ENCODE measurements at regions not wholly inside any gene's neighbourhood (a gene's known extent, or its start where the extent isn't known, plus 50 kb on each side); places are given as distances from the start of the nearest gene placed in this dataset.

DNA sequence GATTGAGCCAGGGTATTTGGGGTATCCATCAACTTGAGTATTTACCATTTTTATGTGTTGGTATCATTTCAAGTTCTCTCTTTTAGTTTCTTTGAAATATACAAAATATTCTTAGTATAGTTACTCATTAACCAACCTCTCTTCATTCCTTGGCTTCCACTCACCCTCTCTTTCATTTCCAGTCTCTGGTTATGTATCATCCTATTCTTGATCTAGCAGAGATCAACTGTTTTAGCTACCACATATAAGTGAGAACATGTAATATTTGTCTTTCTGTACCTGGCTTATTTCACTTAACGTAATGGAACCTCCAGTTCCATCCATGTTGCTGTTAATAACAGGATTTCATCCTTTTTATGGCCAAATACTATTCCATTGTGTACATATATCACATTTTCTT is 86.9 kb downstream of the DACT1 start:
- Histone ChIP-seq H3K27me3 (no peaks in the 10 kb centered on the region), H3K27ac (no peak overlapping the region), H3K4me3 (no peak overlapping the region), H3K36me3 (ENCODE audit: low read depth, missing control alignments) (no peaks in the 10 kb centered on the region), H3K4me1 (no peaks in the 10 kb centered on the region), H3K9me3 (no peaks in the 10 kb centered on the region)
- no peak for DNase-seq
- intact Hi-C loops (cut with DNase I; ENCODE audit: low total_unique reads): no loop called here
- WGBS, 2 donors: 90 to 93% methylated on average over 1 of the region's 1 CpG
- TF ChIP-seq POLR2A (IDR thresholded peaks at IDR 0.05): no peak
- TF ChIP-seq, protein P1, sequence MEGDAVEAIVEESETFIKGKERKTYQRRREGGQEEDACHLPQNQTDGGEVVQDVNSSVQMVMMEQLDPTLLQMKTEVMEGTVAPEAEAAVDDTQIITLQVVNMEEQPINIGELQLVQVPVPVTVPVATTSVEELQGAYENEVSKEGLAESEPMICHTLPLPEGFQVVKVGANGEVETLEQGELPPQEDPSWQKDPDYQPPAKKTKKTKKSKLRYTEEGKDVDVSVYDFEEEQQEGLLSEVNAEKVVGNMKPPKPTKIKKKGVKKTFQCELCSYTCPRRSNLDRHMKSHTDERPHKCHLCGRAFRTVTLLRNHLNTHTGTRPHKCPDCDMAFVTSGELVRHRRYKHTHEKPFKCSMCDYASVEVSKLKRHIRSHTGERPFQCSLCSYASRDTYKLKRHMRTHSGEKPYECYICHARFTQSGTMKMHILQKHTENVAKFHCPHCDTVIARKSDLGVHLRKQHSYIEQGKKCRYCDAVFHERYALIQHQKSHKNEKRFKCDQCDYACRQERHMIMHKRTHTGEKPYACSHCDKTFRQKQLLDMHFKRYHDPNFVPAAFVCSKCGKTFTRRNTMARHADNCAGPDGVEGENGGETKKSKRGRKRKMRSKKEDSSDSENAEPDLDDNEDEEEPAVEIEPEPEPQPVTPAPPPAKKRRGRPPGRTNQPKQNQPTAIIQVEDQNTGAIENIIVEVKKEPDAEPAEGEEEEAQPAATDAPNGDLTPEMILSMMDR (IDR thresholded peaks at IDR 0.05): no peak

GRCh38 chr14:58725226-58725625 is 87.5 kb downstream of the DACT1 start:
- TF ChIP-seq, protein P1 (IDR thresholded peaks at IDR 0.05): no peak
- TF ChIP-seq POLR2A (IDR thresholded peaks at IDR 0.05): no peak

GRCh38 chr14:58725871-58726270 is 88.1 kb downstream of the DACT1 start:
- H3K9me3 ChIP-seq: no peaks in the 10 kb centered on the region
- H3K27me3 ChIP-seq: no peaks in the 10 kb centered on the region
- DNase-seq: no peak
- no peaks in the 10 kb centered on the region for H3K4me1 ChIP-seq
- H3K4me3 ChIP-seq: no peak overlapping the region
- no peaks in the 10 kb centered on the region for H3K36me3 ChIP-seq (ENCODE audit: low read depth, missing control alignments)
- TF ChIP-seq, protein P1 (IDR thresholded peaks at IDR 0.05): no peak
- no peak for TF ChIP-seq POLR2A (IDR thresholded peaks at IDR 0.05)
- 40 to 49% methylated on average over 2 of the region's 2 CpGs for WGBS, 2 donors
- H3K27ac ChIP-seq: no peak overlapping the region
- intact Hi-C loops (cut with DNase I; ENCODE audit: low total_unique reads): no loop called here

More at GRCh38 chr14:58725226-58725625, 87.5 kb downstream of the DACT1 start:
- Histone ChIP-seq H3K4me3 (no peak overlapping the region), H3K4me1 (no peaks in the 10 kb centered on the region), H3K36me3 (ENCODE audit: low read depth, missing control alignments) (no peaks in the 10 kb centered on the region), H3K27ac (no peak overlapping the region), H3K9me3 (no peaks in the 10 kb centered on the region), H3K27me3 (no peaks in the 10 kb centered on the region)
- DNase-seq: no peak
- intact Hi-C loops (cut with DNase I; ENCODE audit: low total_unique reads): no loop called here

GRCh38 chr14:58730792-58731464 is 93.2 kb downstream of the DACT1 start:
- Histone ChIP-seq H3K27me3 (no peaks in the 10 kb centered on the region), H3K36me3 (ENCODE audit: low read depth, missing control alignments) (no peaks in the 10 kb centered on the region), H3K4me1 (no peaks in the 10 kb centered on the region), H3K27ac (no peak overlapping the region), H3K4me3 (no peak overlapping the region), H3K9me3 (no peaks in the 10 kb centered on the region)
- DNase-seq: no peak
- 63 to 69% methylated on average over 5 of the region's 5 CpGs for WGBS, 2 donors
- TF ChIP-seq POLR2A (IDR thresholded peaks at IDR 0.05): no peak
- TF ChIP-seq, protein P1 (IDR thresholded peaks at IDR 0.05): no peak
- intact Hi-C loops (cut with DNase I; ENCODE audit: low total_unique reads): no loop called here
